H54 (cell line): ENCODE measurements at regions not wholly inside any gene's neighbourhood (a gene's known extent, or its start where the extent isn't known, plus 50 kb on each side); places are given as distances from the start of the nearest gene placed in this dataset.

Experiments
- DNase-seq: peaks from one replicate; pipeline ENCODE4 v3.0.0; 2011; ENCODE audit warnings: low spot score, mixed read lengths; ENCODE audit not compliant: insufficient read length
- FAIRE-seq: peaks from 3 replicates; lab custom pipeline; 2011; peaks lifted over from hg19 to GRCh38; lab: Jason Lieb, UNC
- POLR2A ChIP-seq: IDR thresholded peaks from 2 replicates; pipeline ENCODE4 v1.6.1; 2011; ENCODE audit warnings: low read depth, mild to moderate bottlenecking, low read length

DNA sequence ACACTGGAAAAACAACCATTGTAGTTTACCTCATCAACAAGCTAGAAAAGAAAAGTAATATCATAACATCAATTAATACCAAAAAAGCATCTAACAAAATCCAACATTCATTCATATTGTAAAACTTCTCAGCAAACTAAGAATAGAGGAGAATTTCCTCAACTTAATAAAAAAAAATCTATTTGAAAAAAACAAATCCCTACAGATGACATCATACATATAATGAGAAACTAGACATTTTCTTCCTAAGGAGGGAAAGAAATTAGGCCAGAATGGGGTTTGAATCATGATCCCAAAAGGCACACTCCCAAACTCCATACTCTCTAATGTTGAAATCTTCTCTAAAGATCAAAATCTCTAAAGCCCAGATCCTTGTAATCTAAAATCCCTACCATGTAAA lies 460.0 kb downstream of the IRS1 start:
- TF ChIP-seq POLR2A = no peak
- FAIRE-seq (no peak), DNase-seq (no peak)

DNA sequence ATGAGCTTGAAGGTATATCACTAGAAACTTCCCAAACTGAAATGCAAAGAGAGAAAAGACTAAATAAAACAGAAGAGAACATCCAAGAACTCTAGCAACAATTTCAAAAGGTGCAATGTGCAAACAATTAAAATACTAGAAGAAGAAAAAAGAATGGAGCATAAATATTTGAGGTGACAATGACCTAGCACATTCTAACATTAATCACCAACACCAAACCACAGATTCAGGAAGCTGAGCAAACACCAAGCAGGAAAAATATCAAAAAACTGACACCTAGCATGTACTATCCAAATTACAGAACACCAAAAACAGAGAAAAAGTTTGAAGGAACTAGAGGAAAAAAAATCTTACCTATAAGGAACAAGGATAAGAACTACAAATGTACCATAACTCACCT lies 460.8 kb downstream of the IRS1 start:
- no peak for DNase-seq
- no peak for TF ChIP-seq POLR2A
- FAIRE-seq = no peak

DNA sequence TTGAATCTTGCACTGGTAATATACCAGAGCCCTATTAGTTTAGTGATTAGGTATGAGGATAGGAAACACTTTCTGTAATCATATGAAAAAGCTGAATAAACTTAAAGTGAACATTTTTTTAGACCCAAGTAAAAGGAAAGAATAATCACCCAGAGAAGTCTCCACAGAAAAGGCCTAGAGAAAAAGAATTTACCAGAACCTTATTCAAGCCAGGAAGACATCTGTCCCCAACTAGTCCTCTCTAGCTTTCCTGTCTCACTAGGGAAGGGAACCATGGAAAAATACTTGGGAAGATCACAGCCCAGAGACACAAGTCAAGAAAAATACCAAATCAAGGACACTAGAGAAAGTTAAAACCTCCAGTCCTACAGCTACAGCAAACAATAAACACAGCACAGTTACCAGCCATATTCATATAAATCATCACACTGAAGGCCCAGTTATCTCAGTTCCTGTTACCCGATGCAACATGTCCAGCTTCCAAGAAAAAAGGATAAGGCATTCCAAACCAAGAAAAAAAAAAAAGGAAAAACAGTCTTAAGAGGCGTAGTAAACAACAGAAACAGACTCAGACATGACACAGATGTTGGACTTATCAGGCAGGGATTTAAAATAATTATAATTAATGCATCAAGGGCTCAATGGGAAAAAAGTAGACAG lies 461.5 kb downstream of the IRS1 start:
- FAIRE-seq = no peak
- TF ChIP-seq POLR2A = no peak

DNA sequence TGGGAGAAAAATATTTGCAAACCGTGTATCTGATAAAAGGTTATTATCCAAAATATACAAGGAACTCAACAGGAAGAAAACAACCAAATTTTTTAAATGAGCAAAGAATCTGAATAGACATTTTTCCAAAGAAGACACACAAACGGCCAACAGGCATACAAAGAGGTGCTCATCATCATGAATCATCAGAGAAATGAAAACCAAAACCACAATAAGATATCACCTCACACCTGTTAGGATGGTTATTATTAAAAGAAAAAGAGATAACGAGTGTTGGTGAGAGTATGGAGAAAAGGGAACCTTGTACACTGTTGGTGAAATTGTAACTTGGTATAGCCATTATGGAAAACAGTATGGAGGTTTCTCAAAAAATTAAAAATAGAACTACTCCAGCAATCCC lies 463.3 kb downstream of the IRS1 start:
- TF ChIP-seq POLR2A = no peak
- FAIRE-seq = no peak
- DNase-seq = no peak

More for the DNA sequence above, 461.5 kb downstream of the IRS1 start:
- DNase-seq = no peak

DNA sequence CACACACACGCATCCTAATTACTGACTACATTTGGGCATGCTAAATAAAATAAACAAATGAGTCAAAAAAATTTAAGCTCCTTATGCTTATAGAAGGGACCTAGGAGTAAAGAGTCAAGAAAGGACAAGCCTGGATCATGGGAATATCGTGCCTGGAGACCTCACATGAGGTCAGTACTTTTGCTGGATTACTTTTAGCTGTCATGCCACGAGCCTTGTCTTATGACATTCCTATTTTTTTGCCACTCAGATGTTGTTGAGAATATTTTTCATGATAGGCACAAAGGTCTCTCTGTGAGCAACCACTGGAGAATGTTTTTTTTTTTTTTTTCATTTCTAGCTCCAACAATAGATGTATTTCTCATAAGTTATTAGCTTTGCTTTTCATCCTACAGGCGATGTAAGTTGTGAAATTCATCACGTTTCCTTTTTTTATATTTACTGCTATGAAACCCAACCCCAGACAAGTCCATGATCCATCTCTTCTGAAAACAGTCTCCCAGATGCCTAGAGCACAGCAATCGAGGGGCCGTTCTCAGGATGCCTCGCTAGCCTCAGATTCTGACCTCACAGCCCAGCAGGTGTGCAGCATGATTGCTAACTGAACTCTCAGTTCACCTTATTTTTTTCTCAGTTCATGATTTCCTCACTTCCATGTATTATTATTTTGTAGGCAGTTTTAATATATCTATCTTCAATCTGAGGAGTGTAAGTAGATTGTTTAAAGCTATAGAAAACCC lies 464.5 kb downstream of the IRS1 start:
- peak; percentile 38 for FAIRE-seq
- TF ChIP-seq POLR2A = no peak
- no peak for DNase-seq

DNA sequence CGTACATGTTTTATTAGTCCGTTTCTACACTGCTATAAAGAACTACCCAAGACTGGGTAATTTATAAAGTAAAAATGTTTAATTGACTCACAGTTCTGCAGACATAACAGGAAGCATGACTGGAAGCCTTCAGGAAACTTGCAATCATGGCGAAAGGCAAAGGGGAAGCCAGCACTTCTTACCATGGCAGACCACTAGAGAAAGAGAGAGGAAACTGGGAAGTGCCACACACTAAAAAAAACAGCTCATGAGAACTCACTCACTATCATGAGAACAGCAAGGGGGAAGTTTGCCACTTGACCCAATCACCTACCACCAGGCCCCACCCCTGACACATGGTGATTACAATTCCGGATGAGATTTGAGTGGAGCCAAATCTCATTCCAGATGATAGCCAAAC lies 466.2 kb downstream of the IRS1 start:
- DNase-seq = no peak
- no peak for TF ChIP-seq POLR2A
- FAIRE-seq = no peak

DNA sequence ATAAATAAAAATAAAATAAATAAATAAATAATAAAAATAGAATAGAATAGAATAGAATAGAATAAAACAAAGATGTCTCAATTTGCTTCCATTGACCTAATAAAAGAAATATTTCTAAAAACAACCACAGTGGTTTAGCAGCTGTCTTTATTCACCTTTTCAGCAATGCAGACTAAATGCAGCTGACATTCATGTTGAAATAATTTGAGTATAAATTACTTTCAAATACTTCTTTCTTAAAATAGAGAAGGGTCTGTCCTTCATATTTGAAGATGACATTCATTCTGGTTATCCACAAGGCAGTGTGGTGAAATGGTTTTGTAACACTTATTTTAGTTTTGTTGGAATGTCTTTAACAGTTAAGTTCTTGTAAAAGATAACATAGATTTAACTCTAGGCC lies 469.4 kb downstream of the IRS1 start:
- TF ChIP-seq POLR2A = no peak
- no peak for FAIRE-seq

DNA sequence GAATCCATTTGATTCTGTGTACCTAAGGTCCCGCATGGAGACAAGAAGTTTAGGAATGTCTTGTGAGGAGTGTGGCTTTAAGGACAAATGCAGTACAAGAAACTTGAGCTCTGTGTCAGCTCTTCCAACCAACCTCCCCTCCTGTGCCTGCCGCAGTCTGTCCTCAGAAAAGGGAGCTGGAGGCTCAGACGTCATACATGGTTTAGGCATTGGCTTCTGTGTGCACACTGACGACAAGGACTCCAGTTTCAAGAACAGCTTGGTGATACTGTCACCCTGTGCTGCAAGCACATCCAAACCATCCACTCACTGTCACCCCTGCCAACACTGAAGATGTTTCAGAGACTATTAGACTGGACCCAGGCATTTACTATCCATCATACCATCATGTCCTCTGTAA lies 470.4 kb downstream of the IRS1 start:
- DNase-seq (no peak), FAIRE-seq (no peak)
- no peak for TF ChIP-seq POLR2A

More for the DNA sequence above, 469.4 kb downstream of the IRS1 start:
- DNase-seq = no peak

DNA sequence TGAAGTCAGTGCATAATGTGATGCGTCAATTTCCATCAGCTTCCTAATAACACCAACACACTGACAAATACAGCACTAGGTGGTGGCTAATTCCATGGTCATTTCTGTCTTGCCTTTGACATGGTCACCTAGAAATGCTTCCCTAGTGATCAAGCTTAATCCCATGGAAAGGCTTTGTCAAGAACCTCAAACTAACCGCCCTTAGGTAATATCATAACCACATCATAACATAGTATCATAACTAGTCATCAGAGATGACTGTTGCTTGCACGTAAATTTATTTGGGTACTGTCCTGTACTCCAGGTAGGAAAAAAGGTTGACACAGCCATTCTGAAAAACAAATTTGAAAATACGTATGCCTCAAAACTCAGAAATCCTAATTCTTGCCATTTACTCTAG lies 471.8 kb downstream of the IRS1 start:
- peak; percentile 33 for FAIRE-seq
- no peak for DNase-seq
- TF ChIP-seq POLR2A = no peak

DNA sequence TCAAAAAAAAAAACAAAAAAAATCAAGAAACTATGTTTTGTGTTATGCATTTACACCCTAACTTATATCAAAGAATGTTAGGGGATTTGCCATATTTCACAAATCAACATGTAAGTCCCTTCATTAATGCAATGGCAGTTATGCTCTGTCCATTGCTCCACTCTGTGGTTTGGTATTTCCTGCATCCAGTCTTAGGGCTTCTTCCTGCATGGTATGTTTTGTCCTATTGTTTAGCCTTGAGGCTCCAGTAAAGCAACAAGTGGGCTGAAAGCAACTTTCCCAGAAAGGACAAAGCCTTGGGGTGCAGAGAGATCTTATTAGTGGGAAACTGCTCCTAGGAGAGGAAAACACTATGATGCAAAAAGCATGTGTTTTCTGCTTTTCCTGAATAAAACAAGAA lies 474.1 kb downstream of the IRS1 start:
- no peak for TF ChIP-seq POLR2A
- DNase-seq (no peak), FAIRE-seq (no peak)

DNA sequence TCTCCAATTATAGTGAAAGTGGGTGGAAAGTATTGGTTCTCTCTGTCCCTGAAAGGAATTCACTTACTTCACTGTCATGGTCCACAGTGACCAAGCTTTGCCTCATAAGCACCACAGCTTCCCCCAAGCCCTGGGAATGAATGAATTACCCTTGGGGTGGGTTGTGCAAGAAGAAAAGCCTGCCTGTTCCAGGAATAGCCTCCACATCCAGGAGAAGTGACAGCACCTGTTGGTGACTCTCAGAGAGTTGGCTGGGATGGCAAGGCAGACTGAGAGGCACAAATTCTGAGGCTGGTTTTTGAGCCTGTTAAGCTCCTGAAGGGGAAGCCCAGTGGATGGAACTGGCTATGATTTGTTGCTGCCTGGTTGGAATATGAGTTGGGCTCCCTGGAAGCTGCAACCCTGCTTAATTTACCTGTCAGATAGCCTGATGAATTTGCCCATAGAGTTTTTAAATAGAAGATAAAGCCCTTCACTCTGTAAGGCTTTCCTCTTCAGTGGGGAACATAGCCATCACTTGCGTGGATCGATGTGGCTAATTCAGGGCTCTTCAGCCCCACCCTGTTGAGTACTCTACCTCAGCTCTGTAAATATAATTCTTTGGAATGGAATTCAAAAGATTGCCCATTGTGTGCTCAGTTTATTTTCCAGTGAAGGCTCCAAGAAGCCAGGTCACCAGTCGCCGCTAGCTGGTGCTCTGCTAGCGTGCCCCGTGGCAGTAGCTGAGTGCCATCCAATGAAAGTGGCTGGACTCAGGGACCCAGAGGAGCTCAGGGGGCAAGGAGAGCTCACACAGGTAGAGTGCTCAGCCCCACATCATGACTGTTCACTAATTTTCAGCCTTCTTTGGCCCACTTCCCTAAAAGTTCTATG lies 479.3 kb downstream of the IRS1 start:
- FAIRE-seq (no peak), DNase-seq (no peak)
- TF ChIP-seq POLR2A = no peak

DNA sequence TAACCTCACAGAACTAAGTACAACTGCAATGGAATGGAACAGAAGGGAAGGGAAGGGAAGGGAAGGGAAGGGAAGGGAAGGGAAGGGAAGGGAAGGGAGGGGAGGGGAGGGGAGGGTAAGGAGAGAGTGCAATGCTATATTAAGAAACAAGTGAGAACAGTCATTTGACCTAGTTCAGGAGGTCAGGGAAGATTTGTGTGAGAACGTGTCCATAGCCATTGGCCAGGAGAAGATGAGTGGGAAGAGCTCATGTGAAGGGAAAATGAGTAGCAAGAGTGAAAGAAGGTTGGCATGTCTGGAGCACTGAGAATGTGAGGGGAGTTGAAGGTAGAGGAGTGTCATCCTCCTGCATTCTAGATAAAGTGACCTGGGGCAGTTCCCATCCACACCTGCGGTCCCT lies 481.6 kb downstream of the IRS1 start:
- FAIRE-seq = no peak
- no peak for TF ChIP-seq POLR2A

DNA sequence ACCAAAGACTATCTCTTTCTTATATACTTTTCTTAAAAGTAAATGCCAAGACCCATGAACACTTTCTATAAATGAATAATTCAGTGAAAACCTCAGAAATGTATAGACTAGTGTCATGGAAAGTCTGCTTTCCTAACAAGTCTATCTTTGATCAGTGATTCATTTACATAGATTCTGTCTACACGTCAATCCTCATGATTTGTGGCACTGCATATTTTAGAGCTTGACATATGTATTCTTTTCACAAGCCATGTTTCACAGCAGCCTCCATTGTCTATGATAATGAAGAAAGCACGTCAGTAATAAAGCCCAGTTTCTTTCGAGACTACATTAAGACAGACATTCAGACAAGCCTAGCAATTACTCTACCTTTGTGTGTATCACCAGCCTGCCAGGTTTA lies 486.6 kb downstream of the IRS1 start:
- TF ChIP-seq POLR2A = no peak
- DNase-seq (no peak), FAIRE-seq (peak; percentile 41)

More for the DNA sequence above, 481.6 kb downstream of the IRS1 start:
- DNase-seq = no peak

DNA sequence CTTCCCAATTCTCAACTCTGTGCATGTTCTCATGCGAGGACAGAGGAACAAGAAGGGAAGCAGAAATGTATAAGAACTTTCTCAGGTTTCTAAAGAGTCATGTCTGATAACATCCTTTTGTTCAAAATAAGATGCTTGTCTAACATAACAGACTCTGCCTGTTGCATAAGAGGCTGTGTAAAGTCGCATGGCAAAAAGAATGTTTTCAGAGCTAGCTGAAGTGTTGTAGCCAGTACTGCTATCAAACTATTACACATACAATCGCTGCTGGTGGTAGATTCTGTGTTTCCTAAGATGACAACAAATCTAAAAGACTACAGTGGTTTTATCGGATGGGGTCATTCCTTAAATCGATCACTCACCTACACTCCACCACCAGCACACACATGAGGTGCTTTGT lies 487.5 kb downstream of the IRS1 start:
- TF ChIP-seq POLR2A = no peak
- DNase-seq (no peak), FAIRE-seq (peak; percentile 23)
